Breast epithelium (tissue), 3 donors: ENCODE measurements at regions not wholly inside any gene's neighbourhood (a gene's known extent, or its start where the extent isn't known, plus 50 kb on each side); places are given as distances from the start of the nearest gene placed in this dataset.

Experiments used
- POLR2A ChIP-seq: fragments of 450-650 bp; IDR thresholded peaks from one replicate; pipeline ENCODE4 v1.6.1; 2016; ENCODE audit warnings: antibody characterized with exemption, mild to moderate bottlenecking, moderate library complexity
- TF ChIP-seq, protein P1 (sequence below), 3 donors: fragments of 450-650 bp; IDR thresholded peaks; one replicate each; pipeline ENCODE4 v1.5.1; 2016 to 2017; ENCODE audit warnings: antibody characterized with exemption in 3 of 3, mild to moderate bottlenecking in 3 of 3, moderate library complexity in 3 of 3

DNA sequence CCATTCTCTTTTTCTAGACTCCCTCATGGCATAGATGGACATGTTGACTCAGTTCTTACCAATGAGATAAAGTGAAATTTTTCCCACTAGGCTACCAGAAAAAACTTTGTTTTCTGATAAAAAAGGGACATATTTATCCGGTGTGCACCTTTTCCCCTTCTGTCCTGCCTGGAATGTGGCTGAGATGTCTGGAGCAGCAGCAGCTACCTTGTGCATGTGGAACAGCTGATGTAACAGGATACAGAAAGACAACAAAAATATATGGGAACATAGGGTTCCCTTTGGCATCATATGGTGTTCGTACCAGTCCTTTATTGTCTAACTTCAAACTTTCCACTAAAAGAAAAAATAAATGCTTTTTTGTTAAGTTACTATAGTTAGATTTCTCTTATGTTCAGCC is 460.2 kb upstream of the HS6ST1 start:
- TF ChIP-seq, protein P1, sequence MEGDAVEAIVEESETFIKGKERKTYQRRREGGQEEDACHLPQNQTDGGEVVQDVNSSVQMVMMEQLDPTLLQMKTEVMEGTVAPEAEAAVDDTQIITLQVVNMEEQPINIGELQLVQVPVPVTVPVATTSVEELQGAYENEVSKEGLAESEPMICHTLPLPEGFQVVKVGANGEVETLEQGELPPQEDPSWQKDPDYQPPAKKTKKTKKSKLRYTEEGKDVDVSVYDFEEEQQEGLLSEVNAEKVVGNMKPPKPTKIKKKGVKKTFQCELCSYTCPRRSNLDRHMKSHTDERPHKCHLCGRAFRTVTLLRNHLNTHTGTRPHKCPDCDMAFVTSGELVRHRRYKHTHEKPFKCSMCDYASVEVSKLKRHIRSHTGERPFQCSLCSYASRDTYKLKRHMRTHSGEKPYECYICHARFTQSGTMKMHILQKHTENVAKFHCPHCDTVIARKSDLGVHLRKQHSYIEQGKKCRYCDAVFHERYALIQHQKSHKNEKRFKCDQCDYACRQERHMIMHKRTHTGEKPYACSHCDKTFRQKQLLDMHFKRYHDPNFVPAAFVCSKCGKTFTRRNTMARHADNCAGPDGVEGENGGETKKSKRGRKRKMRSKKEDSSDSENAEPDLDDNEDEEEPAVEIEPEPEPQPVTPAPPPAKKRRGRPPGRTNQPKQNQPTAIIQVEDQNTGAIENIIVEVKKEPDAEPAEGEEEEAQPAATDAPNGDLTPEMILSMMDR (IDR thresholded peaks at IDR 0.05): no peak
- TF ChIP-seq POLR2A: no peak
